GM23338 (cell line): ENCODE measurements at regions not wholly inside any gene's neighbourhood (a gene's known extent, or its start where the extent isn't known, plus 50 kb on each side); places are given as distances from the start of the nearest gene placed in this dataset.

Experiments used
- ATAC-seq: fragments of 200-7000 bp; cut with Tn5 transposase; 3 replicates; pipeline ENCODE4 v1.9.1; 2020
- DNase-seq: peaks from one replicate; pipeline ENCODE4 v3.0.0-alpha.2; 2015; ENCODE audit warnings: low spot score
- H2AFZ ChIP-seq: fragments of 200-600 bp; sonication (generic); 2 replicates; pipeline ENCODE4 v1.8.0; 2016; ENCODE audit warnings: antibody characterized with exemption, mild to moderate bottlenecking, moderate library complexity
- H3F3A ChIP-seq: fragments of 200-600 bp; sonication (generic); replicated peaks from 2 replicates; pipeline ENCODE4 v1.8.0; 2017; ENCODE audit warnings: antibody characterized with exemption, mixed run types, low read depth
- H3K27ac ChIP-seq: fragments of 200-600 bp; sonication (generic); 2 replicates; pipeline ENCODE4 v1.6.1; 2016; ENCODE audit warnings: low read depth
- H3K27me3 ChIP-seq: fragments of 200-600 bp; sonication (generic); 2 replicates; pipeline ENCODE4 v1.8.0; 2016; ENCODE audit warnings: mild to moderate bottlenecking, mixed run types, moderate library complexity; ENCODE audit not compliant: insufficient read depth
- H3K36me3 ChIP-seq: fragments of 200-600 bp; sonication (generic); 2 replicates; pipeline ENCODE4 v1.8.0; 2016; ENCODE audit warnings: mild to moderate bottlenecking; ENCODE audit not compliant: insufficient read depth
- H3K4me1 ChIP-seq: fragments of 200-600 bp; sonication (generic); 2 replicates; pipeline ENCODE4 v1.8.0; 2016; ENCODE audit warnings: mild to moderate bottlenecking, moderate library complexity; ENCODE audit not compliant: insufficient read depth
- H3K4me2 ChIP-seq: fragments of 200-600 bp; sonication (generic); 2 replicates; pipeline ENCODE4 v1.7.1; 2017; ENCODE audit warnings: mixed run types
- H3K4me3 ChIP-seq: fragments of 200-600 bp; sonication (generic); 2 replicates; pipeline ENCODE4 v1.6.1; 2016; ENCODE audit warnings: mixed run types
- H3K79me2 ChIP-seq: fragments of 200-600 bp; sonication (generic); replicated peaks from 2 replicates; pipeline ENCODE4 v1.8.0; 2017; ENCODE audit warnings: mild to moderate bottlenecking; ENCODE audit not compliant: insufficient read depth
- H3K9me2 ChIP-seq: fragments of 200-600 bp; sonication (generic); 2 replicates; pipeline ENCODE4 v1.8.0; 2017; ENCODE audit not compliant: insufficient read depth
- H4K20me1 ChIP-seq: fragments of 200-600 bp; sonication (generic); replicated peaks from 2 replicates; pipeline ENCODE4 v1.8.0; 2017; ENCODE audit warnings: mild to moderate bottlenecking; ENCODE audit not compliant: insufficient read depth
- H3K27ac Mint-ChIP-seq: 2 replicates; pipeline ENCODE4 v1.8.0; 2020; ENCODE audit warnings: inconsistent platforms, mild to moderate bottlenecking, moderate library complexity, mixed read lengths
- H3K27me3 Mint-ChIP-seq: 3 replicates; pipeline ENCODE4 v1.8.0; 2022; ENCODE audit warnings: low read depth, mild to moderate bottlenecking, moderate library complexity, mixed read lengths, inconsistent platforms; ENCODE audit not compliant: insufficient read depth, poor library complexity
- H3K36me3 Mint-ChIP-seq: 3 replicates; pipeline ENCODE4 v1.8.0; 2021; ENCODE audit warnings: low read depth, mild to moderate bottlenecking, inconsistent platforms, moderate library complexity, mixed read lengths
- H3K4me1 Mint-ChIP-seq: 3 replicates; pipeline ENCODE4 v1.8.0; 2020; ENCODE audit warnings: mild to moderate bottlenecking, inconsistent platforms, mixed read lengths
- H3K4me3 Mint-ChIP-seq: 3 replicates; pipeline ENCODE4 v1.8.0; 2021; ENCODE audit warnings: moderate library complexity, mild to moderate bottlenecking, inconsistent platforms, mixed read lengths
- H3K9me3 Mint-ChIP-seq: 3 replicates; pipeline ENCODE4 v1.8.0; 2020; ENCODE audit warnings: moderate library complexity, mild to moderate bottlenecking, inconsistent platforms, mixed read lengths
- CREB1 ChIP-seq: fragments of 250-450 bp; sonication (Bioruptor Pico); IDR thresholded peaks from 2 replicates; pipeline ENCODE4 v1.5.0; 2020; ENCODE audit warnings: low read depth, mild to moderate bottlenecking, moderate library complexity
- EZH2 ChIP-seq: fragments of 200-600 bp; sonication (generic); IDR thresholded peaks from one replicate; pipeline ENCODE4 v1.8.0; 2017; ENCODE audit warnings: antibody characterized with exemption, mild to moderate bottlenecking, low read depth; ENCODE audit not compliant: unreplicated experiment
- JUNB ChIP-seq: IDR thresholded peaks from one replicate; pipeline ENCODE4 v1.6.1; 2016; ENCODE audit warnings: antibody characterized with exemption; ENCODE audit not compliant: unreplicated experiment
- ZNF331 ChIP-seq: fragments of 250-450 bp; sonication (Bioruptor Pico); IDR thresholded peaks from 2 replicates; pipeline ENCODE4 v1.5.0; 2020; ENCODE audit warnings: low read depth, mild to moderate bottlenecking, moderate library complexity
- TF ChIP-seq, protein P1 (sequence below): IDR thresholded peaks from one replicate; pipeline ENCODE4 v1.6.1; 2018; ENCODE audit warnings: antibody characterized with exemption; ENCODE audit not compliant: unreplicated experiment
- TF ChIP-seq, protein P2 (sequence below), 2 experiments: fragments of 200-600 bp in 1 of 2; sonication (generic) in 1 of 2; conservative IDR thresholded peaks; 2 replicates each; pipeline versions ENCODE4 v1.5.1 to v1.6.1; 2016 to 2017; ENCODE audit warnings: antibody characterized with exemption in 2 of 2, low read depth in 2 of 2, mild to moderate bottlenecking in 2 of 2, moderate library complexity in 1 of 2
- TF ChIP-seq, protein P3 (sequence below): IDR thresholded peaks from 2 replicates; pipeline ENCODE4 v1.6.1; 2016; ENCODE audit warnings: antibody characterized with exemption

DNA sequence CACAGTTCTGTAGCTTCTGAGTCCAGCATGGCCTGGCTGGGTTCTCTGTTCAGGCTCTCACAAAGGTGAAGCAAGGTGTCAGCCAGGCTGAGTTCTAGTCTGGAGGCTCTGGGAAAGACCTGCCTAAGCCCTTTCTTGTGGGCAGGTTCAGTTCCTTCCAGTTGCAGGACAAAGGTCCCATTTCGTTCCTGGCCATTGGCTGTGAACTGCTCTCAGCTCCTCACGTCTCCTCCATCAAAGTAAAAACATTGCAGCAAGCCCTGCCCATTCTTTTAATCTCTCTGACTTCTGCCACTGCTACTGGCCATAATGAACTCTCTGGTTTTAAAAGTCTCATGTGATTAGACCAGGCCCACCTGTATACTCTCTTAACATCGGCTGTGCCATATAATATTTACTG lies 61.6 kb upstream of the BARX1 start (continued):
- TF ChIP-seq, protein P1, sequence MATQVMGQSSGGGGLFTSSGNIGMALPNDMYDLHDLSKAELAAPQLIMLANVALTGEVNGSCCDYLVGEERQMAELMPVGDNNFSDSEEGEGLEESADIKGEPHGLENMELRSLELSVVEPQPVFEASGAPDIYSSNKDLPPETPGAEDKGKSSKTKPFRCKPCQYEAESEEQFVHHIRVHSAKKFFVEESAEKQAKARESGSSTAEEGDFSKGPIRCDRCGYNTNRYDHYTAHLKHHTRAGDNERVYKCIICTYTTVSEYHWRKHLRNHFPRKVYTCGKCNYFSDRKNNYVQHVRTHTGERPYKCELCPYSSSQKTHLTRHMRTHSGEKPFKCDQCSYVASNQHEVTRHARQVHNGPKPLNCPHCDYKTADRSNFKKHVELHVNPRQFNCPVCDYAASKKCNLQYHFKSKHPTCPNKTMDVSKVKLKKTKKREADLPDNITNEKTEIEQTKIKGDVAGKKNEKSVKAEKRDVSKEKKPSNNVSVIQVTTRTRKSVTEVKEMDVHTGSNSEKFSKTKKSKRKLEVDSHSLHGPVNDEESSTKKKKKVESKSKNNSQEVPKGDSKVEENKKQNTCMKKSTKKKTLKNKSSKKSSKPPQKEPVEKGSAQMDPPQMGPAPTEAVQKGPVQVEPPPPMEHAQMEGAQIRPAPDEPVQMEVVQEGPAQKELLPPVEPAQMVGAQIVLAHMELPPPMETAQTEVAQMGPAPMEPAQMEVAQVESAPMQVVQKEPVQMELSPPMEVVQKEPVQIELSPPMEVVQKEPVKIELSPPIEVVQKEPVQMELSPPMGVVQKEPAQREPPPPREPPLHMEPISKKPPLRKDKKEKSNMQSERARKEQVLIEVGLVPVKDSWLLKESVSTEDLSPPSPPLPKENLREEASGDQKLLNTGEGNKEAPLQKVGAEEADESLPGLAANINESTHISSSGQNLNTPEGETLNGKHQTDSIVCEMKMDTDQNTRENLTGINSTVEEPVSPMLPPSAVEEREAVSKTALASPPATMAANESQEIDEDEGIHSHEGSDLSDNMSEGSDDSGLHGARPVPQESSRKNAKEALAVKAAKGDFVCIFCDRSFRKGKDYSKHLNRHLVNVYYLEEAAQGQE = no peak
- TF ChIP-seq ZNF331 (no peak), EZH2 (no peak), CREB1 (CRISPR knock-in tag) (no peak)
- TF ChIP-seq, protein P2, sequence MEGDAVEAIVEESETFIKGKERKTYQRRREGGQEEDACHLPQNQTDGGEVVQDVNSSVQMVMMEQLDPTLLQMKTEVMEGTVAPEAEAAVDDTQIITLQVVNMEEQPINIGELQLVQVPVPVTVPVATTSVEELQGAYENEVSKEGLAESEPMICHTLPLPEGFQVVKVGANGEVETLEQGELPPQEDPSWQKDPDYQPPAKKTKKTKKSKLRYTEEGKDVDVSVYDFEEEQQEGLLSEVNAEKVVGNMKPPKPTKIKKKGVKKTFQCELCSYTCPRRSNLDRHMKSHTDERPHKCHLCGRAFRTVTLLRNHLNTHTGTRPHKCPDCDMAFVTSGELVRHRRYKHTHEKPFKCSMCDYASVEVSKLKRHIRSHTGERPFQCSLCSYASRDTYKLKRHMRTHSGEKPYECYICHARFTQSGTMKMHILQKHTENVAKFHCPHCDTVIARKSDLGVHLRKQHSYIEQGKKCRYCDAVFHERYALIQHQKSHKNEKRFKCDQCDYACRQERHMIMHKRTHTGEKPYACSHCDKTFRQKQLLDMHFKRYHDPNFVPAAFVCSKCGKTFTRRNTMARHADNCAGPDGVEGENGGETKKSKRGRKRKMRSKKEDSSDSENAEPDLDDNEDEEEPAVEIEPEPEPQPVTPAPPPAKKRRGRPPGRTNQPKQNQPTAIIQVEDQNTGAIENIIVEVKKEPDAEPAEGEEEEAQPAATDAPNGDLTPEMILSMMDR (conservative IDR thresholded peaks at IDR 0.05; ENCODE audit: low read depth in 2 of 2) = no peak
- TF ChIP-seq, protein P3, sequence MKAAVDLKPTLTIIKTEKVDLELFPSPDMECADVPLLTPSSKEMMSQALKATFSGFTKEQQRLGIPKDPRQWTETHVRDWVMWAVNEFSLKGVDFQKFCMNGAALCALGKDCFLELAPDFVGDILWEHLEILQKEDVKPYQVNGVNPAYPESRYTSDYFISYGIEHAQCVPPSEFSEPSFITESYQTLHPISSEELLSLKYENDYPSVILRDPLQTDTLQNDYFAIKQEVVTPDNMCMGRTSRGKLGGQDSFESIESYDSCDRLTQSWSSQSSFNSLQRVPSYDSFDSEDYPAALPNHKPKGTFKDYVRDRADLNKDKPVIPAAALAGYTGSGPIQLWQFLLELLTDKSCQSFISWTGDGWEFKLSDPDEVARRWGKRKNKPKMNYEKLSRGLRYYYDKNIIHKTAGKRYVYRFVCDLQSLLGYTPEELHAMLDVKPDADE = no peak

DNA sequence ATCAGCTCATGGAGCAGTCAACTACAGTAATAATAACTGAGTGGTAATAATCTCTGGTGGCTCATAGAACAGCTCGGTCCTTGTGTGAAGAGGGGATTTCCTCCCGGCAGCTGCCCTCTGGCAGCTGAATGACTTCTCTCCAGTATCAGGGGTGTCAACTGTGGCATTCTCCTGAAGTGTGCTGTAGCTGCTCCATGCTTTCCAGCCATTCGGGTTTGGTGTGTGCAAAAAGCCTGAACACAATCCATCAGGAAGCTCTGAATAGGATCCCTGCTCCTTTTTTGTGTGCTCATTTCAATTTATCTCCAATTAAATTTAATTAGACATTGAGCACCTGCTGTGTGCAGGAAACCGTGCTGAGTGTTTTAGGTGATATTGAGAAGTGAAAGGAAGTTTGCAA lies 59.8 kb upstream of the BARX1 start:
- no peak for TF ChIP-seq JUNB
- Mint-ChIP-seq H3K36me3 (no peaks in the 10 kb centered on the region), H3K27me3 (no peaks in the 10 kb centered on the region), H3K4me3 (no peak overlapping the region), H3K4me1 (peaks cover 6% of the 10 kb centered on the region; the same call in 2 of the 3 replicates), H3K27ac (no peak overlapping the region), H3K9me3 (no peaks in the 10 kb centered on the region)
- H4K20me1 ChIP-seq = no peaks in the 10 kb centered on the region
- no peaks in the 10 kb centered on the region for H3K27me3 ChIP-seq
- no peak overlapping the region for H3K4me2 ChIP-seq
- ATAC-seq (no peak), DNase-seq (no peak)
- H3K36me3 ChIP-seq = no peaks in the 10 kb centered on the region
- H3F3A ChIP-seq = no peaks in the 10 kb centered on the region
- H3K4me3 ChIP-seq = no peak overlapping the region
- H3K79me2 ChIP-seq = no peaks in the 10 kb centered on the region
- H3K9me2 ChIP-seq = 0 out of 2 replicates have a peak, but pooled peaks cover 4% of the 10 kb centered on the region
- H3K4me1 ChIP-seq = no peaks in the 10 kb centered on the region
- H3K27ac ChIP-seq = no peak overlapping the region
- no peak overlapping the region for H2AFZ ChIP-seq
